Peyer's patch (tissue), 4 donors: ENCODE measurements at regions not wholly inside any gene's neighbourhood (a gene's known extent, or its start where the extent isn't known, plus 50 kb on each side); places are given as distances from the start of the nearest gene placed in this dataset.

Source experiments
- POLR2A ChIP-seq, 2 donors: fragments of 450-650 bp; IDR thresholded peaks; one replicate each; pipeline ENCODE4 v1.5.1; 2017; ENCODE audit warnings: antibody characterized with exemption in 2 of 2, mild to moderate bottlenecking in 2 of 2, moderate library complexity in 2 of 2
- TF ChIP-seq, protein P1 (sequence below), 6 experiments: fragments of 450-650 bp in 4 of 6; fragments of 200-600 bp in 2 of 6; sonication (generic) in 1 of 6; IDR thresholded peaks; one replicate each; pipeline ENCODE4 v1.5.1; 2017 to 2019; ENCODE audit warnings: antibody characterized with exemption in 6 of 6, mild to moderate bottlenecking in 3 of 6, moderate library complexity in 1 of 6

- TF ChIP-seq, protein P1, sequence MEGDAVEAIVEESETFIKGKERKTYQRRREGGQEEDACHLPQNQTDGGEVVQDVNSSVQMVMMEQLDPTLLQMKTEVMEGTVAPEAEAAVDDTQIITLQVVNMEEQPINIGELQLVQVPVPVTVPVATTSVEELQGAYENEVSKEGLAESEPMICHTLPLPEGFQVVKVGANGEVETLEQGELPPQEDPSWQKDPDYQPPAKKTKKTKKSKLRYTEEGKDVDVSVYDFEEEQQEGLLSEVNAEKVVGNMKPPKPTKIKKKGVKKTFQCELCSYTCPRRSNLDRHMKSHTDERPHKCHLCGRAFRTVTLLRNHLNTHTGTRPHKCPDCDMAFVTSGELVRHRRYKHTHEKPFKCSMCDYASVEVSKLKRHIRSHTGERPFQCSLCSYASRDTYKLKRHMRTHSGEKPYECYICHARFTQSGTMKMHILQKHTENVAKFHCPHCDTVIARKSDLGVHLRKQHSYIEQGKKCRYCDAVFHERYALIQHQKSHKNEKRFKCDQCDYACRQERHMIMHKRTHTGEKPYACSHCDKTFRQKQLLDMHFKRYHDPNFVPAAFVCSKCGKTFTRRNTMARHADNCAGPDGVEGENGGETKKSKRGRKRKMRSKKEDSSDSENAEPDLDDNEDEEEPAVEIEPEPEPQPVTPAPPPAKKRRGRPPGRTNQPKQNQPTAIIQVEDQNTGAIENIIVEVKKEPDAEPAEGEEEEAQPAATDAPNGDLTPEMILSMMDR (IDR thresholded peaks at IDR 0.05), result no peak
- no peak for TF ChIP-seq POLR2A (IDR thresholded peaks at IDR 0.05)
Measured at GRCh38 chr13:82477436-82477835, 1404.8 kb downstream of the SLITRK1 start.
